ENCODE measurements at regions not wholly inside any gene's neighbourhood (a gene's known extent, or its start where the extent isn't known, plus 50 kb on each side); places are given as distances from the start of the nearest gene placed in this dataset.

- TF ChIP-seq CTCF (IDR thresholded peaks at IDR 0.05) (no peak), POLR2AphosphoS5 (IDR thresholded peaks at IDR 0.05) (no peak), POLR2A (IDR thresholded peaks at IDR 0.05) (no peak)
These were observed 119.3 kb upstream of the F13A1 start for GRCh38 chr6:6439778-6440177.
